H4 (cell line): ENCODE measurements at regions not wholly inside any gene's neighbourhood (a gene's known extent, or its start where the extent isn't known, plus 50 kb on each side); places are given as distances from the start of the nearest gene placed in this dataset.
"Not testable (repeated sequence)": the region's sequence is repeated elsewhere in the genome, so short reads cannot be mapped to it uniquely, and the experiment has no call there.

Experiments used
- DNase-seq: peaks from one replicate; pipeline ENCODE4 v3.0.0-alpha.2; 2015; ENCODE audit warnings: low spot score

DNA sequence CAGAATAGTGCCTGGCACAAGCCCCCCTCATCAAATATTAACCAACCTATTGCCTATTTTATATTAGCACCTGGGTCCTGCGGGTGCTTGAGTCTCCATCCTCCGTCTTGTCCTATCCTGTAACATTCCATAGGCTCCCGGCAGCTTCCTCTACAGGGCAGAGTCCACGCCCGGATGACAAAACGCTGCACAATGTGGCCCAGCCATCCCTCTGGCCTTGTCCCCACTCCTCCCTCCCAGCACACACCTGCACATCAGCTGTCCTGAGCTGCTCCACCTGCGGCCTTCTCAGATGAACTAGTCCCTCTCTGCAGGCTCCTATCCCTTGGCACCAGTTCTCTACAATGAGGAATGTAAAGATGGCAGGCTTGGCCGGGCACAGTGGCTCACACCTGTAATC lies 153.5 kb upstream of the PDE1C start:
- DNase-seq: no peak

DNA sequence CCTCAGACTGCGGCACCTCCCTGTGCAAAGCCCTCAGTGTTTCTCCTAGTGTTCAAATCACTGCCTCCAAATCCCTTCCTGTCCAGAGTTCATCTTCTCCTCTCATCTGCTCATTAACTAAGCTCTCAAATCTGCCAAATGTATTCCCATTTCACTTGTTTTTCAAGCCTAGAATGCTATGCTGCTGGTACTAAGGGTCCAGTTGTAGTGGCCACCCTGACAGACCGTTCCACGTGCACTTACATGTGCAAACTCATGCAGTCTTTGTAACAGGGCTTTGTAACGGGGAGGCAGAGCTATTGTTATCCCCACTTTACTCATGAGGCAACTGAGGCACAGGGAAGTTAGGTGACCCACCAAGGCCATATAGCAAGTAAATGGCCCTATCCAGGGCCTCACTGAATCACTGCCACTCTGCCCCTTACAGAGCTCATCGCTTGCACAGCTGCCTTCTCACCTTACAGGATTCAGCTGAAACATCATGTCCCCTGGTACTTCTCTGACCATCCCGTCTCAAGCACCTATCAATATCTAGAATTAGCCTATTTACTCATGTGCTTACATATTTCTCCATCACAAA lies 153.0 kb upstream of the PDE1C start:
- DNase-seq: no peak

DNA sequence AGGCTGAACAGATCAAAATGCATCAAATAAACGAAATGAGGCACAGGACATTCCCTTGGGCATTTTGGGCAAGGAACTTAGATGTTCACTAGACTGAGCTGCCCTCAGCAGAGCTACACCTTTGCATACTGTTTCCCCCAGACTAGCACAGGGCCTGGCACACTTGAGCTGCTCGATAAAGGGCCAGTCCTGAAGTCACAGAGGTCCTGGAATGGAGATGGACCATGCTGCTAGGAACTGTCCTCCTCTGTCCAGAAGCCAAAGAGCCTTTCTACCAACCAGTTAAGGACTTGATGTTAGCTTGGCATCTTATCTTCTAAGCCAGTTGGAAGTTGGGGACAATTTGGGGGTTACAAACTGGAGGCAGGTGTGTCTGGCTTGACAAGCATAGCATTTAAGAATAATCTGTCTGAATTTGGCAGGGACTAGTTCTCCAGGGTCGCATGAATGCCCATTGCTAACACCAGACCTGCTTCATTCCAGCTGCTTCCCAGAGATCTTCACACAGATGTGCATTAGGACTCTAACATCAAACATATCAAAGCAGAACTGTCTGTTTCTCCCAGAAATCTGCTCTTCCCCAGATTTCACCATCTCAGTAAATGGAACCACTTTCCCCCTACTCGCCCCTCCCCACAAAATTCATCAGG lies 152.2 kb upstream of the PDE1C start:
- no peak for DNase-seq

DNA sequence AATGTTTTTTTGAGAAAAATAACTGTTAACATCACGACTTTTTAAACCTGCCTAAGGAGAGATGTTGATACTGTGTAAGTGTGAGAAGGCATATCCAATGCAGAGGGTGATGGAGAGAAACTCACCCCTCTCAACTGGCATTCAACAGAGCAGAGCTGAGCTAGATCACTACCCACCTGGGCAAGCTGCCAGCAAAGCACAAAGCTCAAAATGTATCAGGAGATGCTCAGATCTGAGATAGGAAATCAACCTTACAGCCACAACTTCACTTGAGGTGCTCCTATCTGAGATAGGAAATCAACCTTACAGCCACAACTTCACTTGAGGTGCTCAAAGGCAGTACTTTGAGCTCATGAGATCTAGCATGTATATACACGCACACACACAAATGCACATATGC lies 151.5 kb upstream of the PDE1C start:
- DNase-seq: no peak

DNA sequence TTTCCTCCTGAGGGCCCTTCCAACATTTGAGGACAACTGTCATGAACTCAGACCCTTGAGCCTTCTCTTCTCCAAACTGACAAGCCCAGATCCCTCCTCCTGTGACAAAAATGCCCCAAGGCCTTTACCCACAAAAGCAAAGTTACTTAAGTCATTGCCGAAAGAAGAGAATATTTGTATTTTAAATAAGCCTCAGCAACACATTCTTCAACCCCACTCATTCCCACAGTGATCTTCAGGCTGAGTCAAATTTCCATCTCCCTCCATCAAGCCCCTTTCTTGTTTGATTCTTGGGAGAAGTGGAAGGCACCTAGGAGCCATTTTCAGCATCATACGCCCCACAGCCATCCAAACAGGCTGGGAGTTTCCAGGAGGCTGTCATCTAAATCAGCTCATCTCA lies 150.8 kb upstream of the PDE1C start:
- DNase-seq: no peak

DNA sequence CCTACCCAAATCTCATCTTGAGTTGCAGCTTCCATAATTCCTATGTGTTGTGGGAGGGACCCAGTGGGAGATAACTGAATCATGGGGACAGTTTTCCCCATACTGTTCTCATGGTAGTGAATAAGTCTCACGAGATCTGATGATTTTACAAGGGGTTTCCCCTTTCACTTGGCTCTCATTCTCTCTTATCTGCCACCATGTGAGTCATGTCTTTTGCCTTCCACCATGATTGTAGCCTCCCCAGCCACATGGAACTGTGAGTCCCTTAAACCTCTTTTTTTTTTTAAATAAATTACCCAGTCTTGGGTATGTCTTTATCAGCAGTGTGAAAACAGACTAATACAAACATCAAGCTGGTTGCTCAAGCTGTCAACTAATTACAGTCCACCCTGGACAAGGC lies 149.6 kb upstream of the PDE1C start:
- not testable (repeated sequence) for DNase-seq

DNA sequence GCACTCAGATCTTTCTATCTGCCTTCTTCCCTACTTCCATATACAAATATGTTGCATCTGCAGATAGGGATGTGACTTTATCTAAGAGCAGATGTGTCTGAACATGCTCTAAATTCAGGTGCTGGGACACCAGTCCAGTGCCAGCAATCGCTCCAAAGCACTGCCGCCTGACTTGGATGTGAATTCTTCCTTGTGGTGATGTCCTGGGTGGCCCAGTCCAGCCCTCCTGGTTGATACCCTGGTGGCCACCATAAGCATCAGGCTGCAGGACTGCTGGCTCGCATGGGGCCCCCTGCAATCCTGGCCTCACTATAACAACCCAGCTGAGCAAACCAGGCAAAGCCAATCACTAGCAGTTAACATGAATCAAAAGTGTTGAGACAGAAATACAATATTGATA lies 149.2 kb upstream of the PDE1C start:
- DNase-seq: no peak

DNA sequence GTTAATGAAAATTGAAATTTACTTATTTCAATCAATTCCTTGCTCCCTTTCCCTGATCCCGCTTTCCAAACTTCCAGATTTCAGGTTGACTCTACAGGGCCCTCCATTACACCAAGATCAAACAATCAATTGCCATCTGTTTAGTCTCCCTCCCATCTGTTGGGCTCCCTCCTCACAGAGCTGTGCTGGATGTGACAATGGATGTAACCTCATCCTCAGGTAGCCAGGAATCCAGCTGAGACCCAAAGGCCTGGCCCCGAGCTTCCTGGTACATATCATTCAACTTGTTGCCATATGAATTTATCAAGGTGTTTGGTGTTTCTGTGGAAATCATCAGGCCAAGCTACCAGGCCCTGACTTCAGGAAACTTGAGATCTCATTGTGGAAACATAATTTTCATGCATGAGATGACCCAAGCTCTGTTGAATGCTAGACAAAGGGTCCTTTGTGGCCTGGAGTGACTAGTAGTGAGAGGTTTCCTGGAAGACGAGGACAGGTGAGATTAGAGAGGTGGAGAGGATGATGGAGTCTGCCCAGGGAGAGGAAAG lies 148.6 kb upstream of the PDE1C start:
- DNase-seq: no peak

DNA sequence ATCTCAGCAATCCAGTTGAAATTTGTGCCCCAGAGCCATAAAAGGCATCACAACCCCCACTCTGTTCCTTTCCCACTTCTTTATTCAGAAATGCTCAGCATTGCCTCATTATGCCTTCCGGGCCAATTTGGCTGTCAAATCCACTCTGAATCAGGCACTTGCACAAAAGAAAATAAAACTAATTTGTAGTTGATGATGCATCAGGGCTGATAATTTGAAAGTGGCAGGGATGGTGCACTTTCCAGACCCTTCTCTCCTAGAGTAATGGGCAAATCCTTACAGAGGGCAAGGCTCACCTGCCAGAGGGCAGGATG lies 147.9 kb upstream of the PDE1C start:
- no peak for DNase-seq

DNA sequence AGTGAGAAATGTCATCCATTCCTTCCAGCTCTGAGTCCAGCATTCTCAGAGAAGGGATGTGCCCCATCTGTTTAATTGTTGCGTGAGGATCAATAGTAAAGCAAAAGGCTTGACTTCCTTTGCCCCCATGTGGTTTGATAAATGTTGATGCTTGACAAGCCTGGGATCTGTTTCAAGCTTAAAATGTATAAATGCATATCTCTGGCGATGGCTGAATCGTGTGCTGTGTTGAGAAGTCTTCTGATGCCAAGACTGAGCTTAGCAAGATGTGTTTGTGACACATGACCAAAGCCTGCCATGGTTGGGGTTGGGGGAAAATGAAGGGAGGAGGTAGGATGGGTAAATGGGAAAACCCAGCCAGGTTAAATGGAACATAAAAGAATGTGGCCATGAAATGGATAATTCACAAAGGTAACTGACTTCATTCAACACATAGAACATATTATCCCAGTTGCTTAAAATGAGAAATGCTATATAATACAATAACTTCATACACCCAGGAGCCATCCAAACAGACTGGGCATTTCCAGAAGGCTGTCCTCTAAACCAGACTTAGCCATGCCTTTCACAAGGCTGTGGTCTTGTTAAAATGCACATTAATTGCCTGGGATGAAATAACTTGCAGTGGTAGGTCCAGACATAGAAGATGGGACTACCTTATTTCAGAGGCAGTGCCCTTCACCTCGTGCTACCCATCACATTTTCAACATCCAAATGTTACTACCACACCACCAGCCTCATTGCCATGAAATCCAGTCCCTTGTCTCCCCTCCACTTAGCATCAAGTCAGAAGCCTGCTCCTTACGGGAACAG lies 147.3 kb upstream of the PDE1C start:
- no peak for DNase-seq

DNA sequence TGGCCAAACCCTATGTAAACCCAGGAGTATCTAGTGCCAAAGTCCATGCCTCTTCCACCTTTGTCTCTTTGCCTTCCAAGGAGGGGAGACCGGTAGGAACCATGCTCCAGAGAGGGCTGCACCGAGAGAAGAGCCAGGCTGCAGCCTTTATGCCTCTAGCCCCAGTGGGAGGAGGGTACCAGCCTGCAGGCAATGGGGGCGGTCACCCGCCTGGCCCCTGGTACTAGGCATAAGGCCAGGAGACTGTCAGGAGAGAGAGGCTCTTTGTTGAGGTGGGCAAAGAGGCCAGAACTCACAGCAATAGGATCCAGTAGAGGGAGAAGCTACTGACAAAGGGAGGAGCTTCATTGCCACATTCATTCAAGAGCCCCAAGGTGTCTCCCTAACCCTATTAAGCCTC lies 146.6 kb upstream of the PDE1C start:
- no peak for DNase-seq

DNA sequence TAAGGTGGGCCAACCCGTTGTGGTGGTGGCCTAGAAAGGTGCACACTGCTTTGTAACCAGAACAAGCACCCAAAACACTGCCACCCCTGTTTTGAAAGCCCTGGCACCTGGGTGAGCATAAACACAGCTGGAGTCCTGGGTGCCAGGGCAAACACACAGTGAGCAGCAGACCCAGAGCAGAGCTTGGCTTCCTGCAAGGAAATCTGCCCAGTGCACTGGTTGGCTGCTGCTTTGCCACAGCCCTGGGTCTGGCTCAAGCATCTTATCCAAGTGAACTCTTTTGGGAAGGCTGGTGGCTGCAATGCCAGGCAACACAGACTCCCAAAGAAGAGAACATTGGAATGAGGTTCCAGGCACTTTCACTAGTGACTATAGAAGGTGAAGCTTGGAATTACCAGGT lies 145.5 kb upstream of the PDE1C start:
- no peak for DNase-seq

DNA sequence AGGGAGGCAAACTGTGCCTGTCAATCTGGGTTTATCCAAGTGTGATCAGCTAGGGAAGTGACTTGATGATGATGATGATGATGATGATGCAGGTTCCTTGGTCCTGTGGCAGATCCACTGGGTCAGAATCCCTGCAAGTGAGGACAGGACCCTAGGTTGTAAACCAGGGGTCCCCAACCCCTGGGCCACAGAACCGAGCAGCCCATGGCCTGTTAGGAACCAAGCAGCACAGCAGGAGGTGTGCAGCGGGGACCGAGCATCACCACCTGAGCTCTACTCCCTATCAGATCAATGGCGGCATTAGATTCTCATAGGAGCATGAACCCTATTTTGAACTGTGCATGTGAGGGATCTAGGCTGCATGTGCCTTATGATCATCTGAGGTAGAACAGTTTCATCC lies 144.7 kb upstream of the PDE1C start:
- DNase-seq: no peak

DNA sequence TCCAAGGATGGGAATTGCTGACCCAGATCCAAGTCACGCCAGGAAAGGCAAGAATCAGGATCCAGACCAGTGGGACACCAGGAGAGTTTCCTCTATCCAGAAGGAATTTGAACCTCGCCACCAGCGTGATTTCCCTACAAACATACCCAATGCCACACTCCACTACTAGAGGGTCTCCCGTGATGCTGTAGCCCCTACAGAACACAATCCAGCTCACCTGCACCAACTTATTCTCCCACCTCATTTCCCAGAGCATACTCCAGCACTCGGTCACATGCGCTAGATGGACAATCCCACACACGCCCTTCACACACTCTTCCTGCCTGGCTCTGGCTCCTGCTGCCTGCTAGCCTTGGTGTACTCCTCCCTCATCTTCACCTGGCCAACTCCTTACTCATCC lies 142.1 kb upstream of the PDE1C start:
- DNase-seq: no peak

DNA sequence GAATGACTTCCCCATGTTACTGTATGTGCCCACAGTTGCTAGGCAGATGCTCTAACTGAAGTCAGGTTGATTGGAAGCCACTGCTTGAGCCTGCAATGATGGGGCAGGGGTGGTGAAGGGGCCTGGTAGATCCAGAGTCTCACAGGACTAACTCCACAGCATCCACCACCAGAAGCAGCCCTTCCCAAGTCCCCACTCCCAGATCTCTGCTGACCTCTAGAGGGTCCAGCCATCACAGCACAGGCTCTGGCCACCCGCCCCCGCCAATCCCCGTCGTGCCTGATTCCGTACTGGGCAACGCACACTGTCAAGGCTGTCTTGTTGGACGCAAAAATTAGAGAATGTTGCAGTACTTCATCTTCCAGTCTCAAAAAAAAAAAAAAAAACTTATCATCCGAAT lies 136.8 kb upstream of the PDE1C start:
- DNase-seq: peak; percentile 40

DNA sequence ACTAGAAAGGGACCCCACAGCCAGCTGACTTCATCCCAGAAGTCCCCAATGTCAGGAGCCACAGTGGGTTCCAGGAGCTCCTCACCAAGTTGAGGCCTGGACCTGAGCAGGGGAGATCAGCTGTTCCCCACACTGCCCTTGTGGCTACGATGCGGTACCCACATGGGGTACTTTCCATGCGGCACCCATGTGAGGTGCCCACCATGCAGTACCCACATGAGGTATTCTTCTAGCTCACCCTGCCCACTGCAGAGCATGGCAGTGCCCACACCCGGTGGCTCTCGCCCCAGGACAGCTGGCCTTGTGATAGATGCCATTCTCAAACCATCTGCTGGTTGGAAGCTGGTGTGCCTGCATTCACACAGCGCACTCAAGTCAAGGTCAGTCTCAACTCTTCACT lies 136.3 kb upstream of the PDE1C start:
- DNase-seq: no peak

DNA sequence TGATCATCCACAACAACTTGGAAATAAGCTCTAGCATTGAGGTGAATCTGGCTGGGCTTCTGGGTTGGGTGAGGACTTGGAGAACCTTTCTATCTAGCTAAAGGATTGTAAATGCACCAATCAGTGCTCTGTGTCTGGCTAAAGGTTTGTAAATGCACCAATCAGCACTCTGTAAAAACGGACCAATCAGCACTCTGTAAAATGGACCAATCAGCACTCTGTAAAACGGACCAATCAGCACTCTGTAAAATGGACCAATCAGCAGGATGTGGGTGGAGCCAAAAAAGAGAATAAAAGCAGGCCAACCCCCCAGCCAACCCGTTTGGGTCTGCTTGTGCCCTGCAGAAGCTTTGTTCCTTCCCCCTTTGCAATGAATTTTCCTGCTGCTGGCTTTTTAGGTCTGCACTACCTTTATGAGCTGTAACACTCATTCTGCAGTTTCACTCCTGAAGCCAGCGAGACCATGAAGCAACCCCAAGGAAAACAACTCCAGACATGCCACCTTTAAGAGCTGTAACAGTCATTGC lies 135.2 kb upstream of the PDE1C start:
- not testable (repeated sequence) for DNase-seq

DNA sequence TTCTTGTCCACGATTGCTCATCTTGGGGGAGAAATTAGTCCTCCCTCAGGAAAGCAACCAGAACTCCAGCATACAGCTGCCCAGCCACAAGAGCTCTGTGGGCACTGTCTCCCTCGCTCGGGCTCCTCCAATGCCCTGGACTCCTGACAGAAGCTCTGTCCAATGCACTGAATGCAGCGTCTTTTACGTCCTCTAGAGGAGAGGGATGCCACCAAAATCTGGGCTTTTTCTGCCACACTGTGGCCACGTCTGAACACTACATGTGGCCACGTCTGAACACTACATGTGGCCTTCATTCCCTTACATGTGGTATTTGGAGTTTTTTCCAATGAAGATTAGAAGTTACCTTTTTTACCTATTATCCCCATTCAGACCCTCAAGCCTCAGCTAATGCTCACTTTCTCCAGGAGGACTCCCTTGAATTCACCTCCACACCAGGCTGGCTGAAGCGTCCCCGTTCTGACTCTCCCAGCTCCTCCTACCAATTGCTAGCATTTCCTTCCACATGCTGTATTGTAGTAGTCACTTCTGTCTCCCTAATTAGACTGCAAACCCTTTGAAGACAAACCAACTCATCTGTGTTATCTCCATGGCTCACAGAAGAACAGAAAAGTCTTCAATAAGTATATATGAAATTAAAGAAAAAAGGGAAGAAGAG lies 134.3 kb upstream of the PDE1C start:
- DNase-seq: peak; percentile 95

DNA sequence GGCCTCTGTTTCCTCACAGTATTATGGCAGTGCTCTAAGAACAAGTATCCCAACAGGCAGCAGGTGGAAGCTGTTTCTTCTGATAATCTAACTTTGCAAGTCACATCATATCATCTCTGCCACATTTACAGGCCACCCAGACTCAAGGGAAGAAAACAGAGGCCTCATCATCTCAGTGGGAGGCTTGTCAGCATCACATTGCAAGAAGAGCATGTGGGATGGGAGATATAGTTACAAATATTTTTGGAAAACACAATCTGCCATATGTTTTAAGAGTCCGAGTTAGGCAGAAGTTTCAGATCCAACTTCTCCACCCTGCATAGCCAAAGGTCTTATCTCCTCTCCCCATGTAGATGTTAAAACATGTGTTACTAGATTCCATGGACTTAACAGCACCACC lies 130.4 kb upstream of the PDE1C start:
- no peak for DNase-seq

DNA sequence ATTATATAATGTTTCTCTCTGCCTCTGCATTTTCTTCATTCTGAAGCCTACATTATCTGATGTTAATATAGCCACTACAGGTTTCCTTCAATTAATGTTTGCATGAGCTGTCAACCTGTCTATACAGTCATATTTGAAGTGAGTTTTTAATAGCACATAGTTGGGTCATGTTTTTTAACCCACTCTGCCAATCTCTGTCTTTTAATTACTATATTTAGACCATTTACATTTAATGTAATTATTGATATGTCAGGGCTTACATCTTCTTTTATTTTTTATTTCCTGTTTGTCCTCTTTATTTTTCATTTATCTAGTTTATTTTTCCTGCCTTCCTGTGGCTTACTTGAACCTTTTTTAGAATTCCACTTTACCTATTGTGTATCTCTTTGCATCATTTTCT lies 124.3 kb upstream of the PDE1C start:
- no peak for DNase-seq

DNA sequence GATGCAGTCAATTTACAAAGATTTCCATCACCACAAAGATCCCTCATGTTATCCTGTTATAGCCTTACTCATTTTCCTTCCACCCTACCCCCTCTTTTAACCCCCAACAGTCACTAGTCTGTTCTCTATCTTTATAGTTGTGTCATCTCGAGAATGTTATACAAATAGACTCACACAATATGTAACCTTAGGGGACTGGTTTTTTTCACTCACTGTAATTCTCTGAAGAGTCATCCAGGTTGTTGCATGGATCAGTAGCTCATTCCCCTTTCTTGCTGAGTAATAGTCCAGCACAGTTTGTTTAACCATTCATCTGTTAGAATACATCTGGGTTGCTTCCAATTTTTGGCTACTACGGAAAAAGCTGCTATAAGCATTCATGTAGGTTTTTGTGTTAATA lies 121.1 kb upstream of the PDE1C start:
- DNase-seq: no peak

DNA sequence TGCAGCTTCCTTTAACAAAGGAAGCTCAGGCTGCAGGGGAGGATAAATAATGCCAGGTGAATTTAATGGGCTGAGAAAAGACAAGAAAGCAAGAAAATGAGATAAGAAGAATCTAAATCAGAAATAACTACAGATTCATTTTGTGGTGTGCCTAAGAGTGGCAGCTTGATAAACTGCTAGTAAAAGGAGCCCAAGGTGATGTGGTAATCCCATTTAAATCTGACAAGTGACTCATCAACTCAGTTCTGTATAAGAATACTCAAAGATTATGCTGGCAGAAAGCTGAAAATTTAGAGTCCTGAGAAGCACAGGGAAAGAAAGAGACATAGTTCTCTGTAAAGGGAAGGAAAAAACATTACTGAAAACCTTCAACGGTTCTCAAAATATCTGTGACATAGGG lies 109.4 kb upstream of the PDE1C start:
- DNase-seq: no peak
